ENCODE measurements at regions not wholly inside any gene's neighbourhood (a gene's known extent, or its start where the extent isn't known, plus 50 kb on each side); places are given as distances from the start of the nearest gene placed in this dataset.

DNA sequence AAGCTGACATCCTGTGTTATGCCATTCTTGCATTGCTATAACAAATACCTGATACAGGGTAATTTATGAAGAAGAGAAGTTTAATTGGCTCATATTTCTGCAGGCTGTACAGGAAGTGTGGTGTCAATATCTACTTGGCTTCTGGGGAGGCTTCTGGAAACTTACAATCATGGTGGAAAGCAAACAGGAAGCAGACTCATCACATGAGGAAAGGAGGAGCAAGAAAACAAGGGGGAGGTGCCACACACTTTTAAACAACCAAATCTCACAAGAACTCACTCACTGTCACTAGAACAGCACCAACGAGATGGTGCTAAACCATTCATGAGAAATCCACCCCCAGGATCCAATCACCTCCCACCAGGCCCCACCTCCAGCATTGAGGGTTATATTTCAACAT, 143.1 kb upstream of the GGTLC1 start:
- no peak for TF ChIP-seq CBX2 (IDR thresholded peaks at IDR 0.05; ENCODE audit: insufficient read depth, low read length, poor library complexity, severe bottlenecking)
- TF ChIP-seq TOE1 (IDR thresholded peaks at IDR 0.05; ENCODE audit: borderline replicate concordance) = no peak
- TF ChIP-seq TOE1 (CRISPR knock-in tag; IDR thresholded peaks at IDR 0.05; ENCODE audit: borderline replicate concordance, low read depth) = no peak
- TF ChIP-seq HDAC8 (tag; IDR thresholded peaks at IDR 0.05) = no peak

Measured in K562 (cell line).